B cell (primary cell): ENCODE measurements at regions not wholly inside any gene's neighbourhood (a gene's known extent, or its start where the extent isn't known, plus 50 kb on each side); places are given as distances from the start of the nearest gene placed in this dataset.

Source experiments
- EZH2 ChIP-seq: IDR thresholded peaks from 2 replicates; pipeline ENCODE4 v1.6.1; 2012; ENCODE audit warnings: borderline replicate concordance, low read depth, mild to moderate bottlenecking, moderate library complexity, low read length; ENCODE audit not compliant: insufficient read depth, poor library complexity, severe bottlenecking
- TF ChIP-seq, protein P1 (sequence below): fragments of 200-600 bp; IDR thresholded peaks from one replicate; pipeline ENCODE4 v1.8.0; 2022; ENCODE audit warnings: antibody characterized with exemption, mild to moderate bottlenecking

DNA sequence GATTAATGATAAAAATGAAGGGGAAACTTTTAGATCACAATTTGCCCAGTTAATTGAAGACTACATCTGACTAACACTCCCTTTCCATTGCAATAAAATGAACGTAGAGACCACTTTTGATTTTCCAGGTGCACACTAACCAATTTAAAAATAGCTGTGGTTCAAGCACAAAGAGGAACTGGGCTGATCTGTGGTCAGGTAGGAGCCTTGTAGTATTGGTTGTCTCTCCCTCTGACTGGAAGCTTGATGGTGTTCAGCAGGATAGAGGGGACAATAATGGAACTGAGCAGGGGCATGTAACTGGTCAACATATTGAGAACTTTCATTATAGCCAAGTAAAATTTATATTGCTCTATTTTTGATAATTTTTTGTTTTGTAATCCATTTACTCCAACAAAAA, 886.8 kb upstream of the SEMA6A start:
- TF ChIP-seq EZH2 = no peak
- TF ChIP-seq, protein P1, sequence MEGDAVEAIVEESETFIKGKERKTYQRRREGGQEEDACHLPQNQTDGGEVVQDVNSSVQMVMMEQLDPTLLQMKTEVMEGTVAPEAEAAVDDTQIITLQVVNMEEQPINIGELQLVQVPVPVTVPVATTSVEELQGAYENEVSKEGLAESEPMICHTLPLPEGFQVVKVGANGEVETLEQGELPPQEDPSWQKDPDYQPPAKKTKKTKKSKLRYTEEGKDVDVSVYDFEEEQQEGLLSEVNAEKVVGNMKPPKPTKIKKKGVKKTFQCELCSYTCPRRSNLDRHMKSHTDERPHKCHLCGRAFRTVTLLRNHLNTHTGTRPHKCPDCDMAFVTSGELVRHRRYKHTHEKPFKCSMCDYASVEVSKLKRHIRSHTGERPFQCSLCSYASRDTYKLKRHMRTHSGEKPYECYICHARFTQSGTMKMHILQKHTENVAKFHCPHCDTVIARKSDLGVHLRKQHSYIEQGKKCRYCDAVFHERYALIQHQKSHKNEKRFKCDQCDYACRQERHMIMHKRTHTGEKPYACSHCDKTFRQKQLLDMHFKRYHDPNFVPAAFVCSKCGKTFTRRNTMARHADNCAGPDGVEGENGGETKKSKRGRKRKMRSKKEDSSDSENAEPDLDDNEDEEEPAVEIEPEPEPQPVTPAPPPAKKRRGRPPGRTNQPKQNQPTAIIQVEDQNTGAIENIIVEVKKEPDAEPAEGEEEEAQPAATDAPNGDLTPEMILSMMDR = no peak
